PC-3 (cell line): ENCODE measurements at regions not wholly inside any gene's neighbourhood (a gene's known extent, or its start where the extent isn't known, plus 50 kb on each side); places are given as distances from the start of the nearest gene placed in this dataset.

Experiments
- ATAC-seq: fragments of 200-7000 bp; cut with Tn5 transposase; 2 replicates; pipeline ENCODE4 v1.9.1; 2020; ENCODE audit warnings: mild to moderate bottlenecking, moderate library complexity
- BruUV-seq: library from RNA; stranded (reverse); fragments of 400-500 nt; replicated peaks from 2 replicates; lab custom pipeline; 2021; lab: Mats Ljungman, UMichigan
- CTCF ChIA-PET: fragments of 300-600 bp; sonication (Branson Sonifier 250); formaldehyde crosslinking; loops from one replicate; lab custom pipeline; 2022; ENCODE audit warnings: antibody characterized with exemption; lab: Charles Lee
- POLR2A ChIA-PET: fragments of 300-600 bp; sonication (Branson Sonifier 250); formaldehyde crosslinking; loops from one replicate; lab custom pipeline; 2022; ENCODE audit warnings: antibody characterized with exemption; ENCODE audit not compliant: unreplicated experiment; lab: Charles Lee
- DNase-seq: peaks from one replicate; pipeline ENCODE4 v3.0.0-alpha.2; 2015
- H2AFZ ChIP-seq: fragments of 300-600 bp; sonication (generic); 2 replicates; pipeline ENCODE4 v1.6.0; 2016; ENCODE audit warnings: antibody characterized with exemption, low read length
- H3F3A ChIP-seq: fragments of 300-600 bp; sonication (generic); one replicate; pipeline ENCODE4 v1.6.0; 2017; ENCODE audit warnings: antibody characterized with exemption, low read length, control low read depth, mild to moderate bottlenecking; ENCODE audit not compliant: unreplicated experiment
- H3K27ac ChIP-seq: fragments of 300-600 bp; sonication (generic); 2 replicates; pipeline ENCODE4 v1.5.1; 2016; ENCODE audit warnings: mild to moderate bottlenecking, low read length
- H3K27me3 ChIP-seq: fragments of 300-600 bp; sonication (generic); 2 replicates; pipeline ENCODE4 v1.6.1; 2016; ENCODE audit warnings: low read length, mixed read lengths
- H3K36me3 ChIP-seq: fragments of 300-600 bp; sonication (generic); 2 replicates; pipeline ENCODE4 v1.6.1; 2016; ENCODE audit warnings: low read depth, mixed run types, low read length, mixed read lengths
- H3K4me1 ChIP-seq: fragments of 300-600 bp; sonication (generic); 2 replicates; pipeline ENCODE4 v1.5.1; 2016; ENCODE audit warnings: low read length; ENCODE audit not compliant: insufficient read depth
- H3K4me2 ChIP-seq: fragments of 300-600 bp; sonication (generic); 2 replicates; pipeline ENCODE4 v1.6.0; 2016; ENCODE audit warnings: low read length
- H3K4me3 ChIP-seq: fragments of 300-600 bp; sonication (generic); 2 replicates; pipeline ENCODE4 v1.5.1; 2016; ENCODE audit warnings: mild to moderate bottlenecking, low read length, mixed read lengths
- H3K79me2 ChIP-seq: fragments of 300-600 bp; sonication (generic); 2 replicates; pipeline ENCODE4 v1.6.1; 2017; ENCODE audit warnings: low read length, mixed read lengths
- H3K9ac ChIP-seq: fragments of 300-600 bp; sonication (generic); 2 replicates; pipeline ENCODE4 v1.6.0; 2016; ENCODE audit warnings: mild to moderate bottlenecking, low read length
- H3K9me2 ChIP-seq: fragments of 300-600 bp; sonication (generic); replicated peaks from 2 replicates; pipeline ENCODE4 v1.6.1; 2016; ENCODE audit warnings: mixed run types, low read length, mixed read lengths
- H3K9me3 ChIP-seq: fragments of 300-600 bp; sonication (generic); 2 replicates; pipeline ENCODE4 v1.6.1; 2016; ENCODE audit warnings: low read length, mixed read lengths
- H4K20me1 ChIP-seq: fragments of 300-600 bp; sonication (generic); 2 replicates; pipeline ENCODE4 v1.6.1; 2016; ENCODE audit warnings: low read length, mixed read lengths
- CTCF ChIP-seq: fragments of 300-600 bp; sonication (generic); conservative IDR thresholded peaks from 2 replicates; pipeline ENCODE4 v1.5.1; 2017; ENCODE audit warnings: antibody characterized with exemption, low read depth, mild to moderate bottlenecking, low read length
- EZH2 ChIP-seq: fragments of 300-600 bp; sonication (generic); IDR thresholded peaks from one replicate; pipeline ENCODE4 v1.6.1; 2017; ENCODE audit warnings: antibody characterized with exemption, mild to moderate bottlenecking, low read length; ENCODE audit not compliant: unreplicated experiment
- EZH2phosphoT487 ChIP-seq: fragments of 300-600 bp; sonication (generic); IDR thresholded peaks from 2 replicates; pipeline ENCODE4 v1.6.1; 2018; ENCODE audit warnings: mild to moderate bottlenecking, antibody characterized with exemption, low read length, borderline replicate concordance
- intact Hi-C: fragments of 100-400 bp; cut with micrococcal nuclease; formaldehyde crosslinking; loops from 2 replicates; pipeline ENCODE4 v1.9.0; 2023

GRCh38 chr11:127252321-127252720, 251.8 kb upstream of the KIRREL3 start:
- no peak for TF ChIP-seq EZH2
- TF ChIP-seq EZH2phosphoT487: no peak
- no peak for TF ChIP-seq CTCF
- CTCF ChIA-PET: no interaction called here
- no peaks in the 10 kb centered on the region for H3K9me2 ChIP-seq
- H3K79me2 ChIP-seq: no peaks in the 10 kb centered on the region
- no peak for ATAC-seq
- no peaks in the 10 kb centered on the region for H3K4me1 ChIP-seq
- H4K20me1 ChIP-seq: no peaks in the 10 kb centered on the region
- no peak overlapping the region for H3K4me3 ChIP-seq
- no peak overlapping the region for H3K9ac ChIP-seq
- no peak overlapping the region for H3K27ac ChIP-seq
- no peak overlapping the region for H3K4me2 ChIP-seq
- intact Hi-C loops: no loop called here
- no peak for DNase-seq
- POLR2A ChIA-PET: no interaction called here
- no TSS peak for BruUV-seq
- no peaks in the 10 kb centered on the region for H3K9me3 ChIP-seq
- 0 out of 2 replicates have a peak, but pooled peaks cover 10% of the 10 kb centered on the region for H3K27me3 ChIP-seq
- H3K36me3 ChIP-seq: no peaks in the 10 kb centered on the region
- no peak overlapping the region for H2AFZ ChIP-seq
- H3F3A ChIP-seq: no peaks in the 10 kb centered on the region

GRCh38 chr11:127249576-127249975, 249.0 kb upstream of the KIRREL3 start:
- intact Hi-C loops: no loop called here
- no peaks in the 10 kb centered on the region for H3K36me3 ChIP-seq
- 0 out of 2 replicates have a peak, but pooled peaks cover 10% of the 10 kb centered on the region for H3K27me3 ChIP-seq
- POLR2A ChIA-PET: no interaction called here
- H3F3A ChIP-seq: no peaks in the 10 kb centered on the region
- no peaks in the 10 kb centered on the region for H3K4me1 ChIP-seq
- no peaks in the 10 kb centered on the region for H3K79me2 ChIP-seq
- no peak overlapping the region for H3K4me2 ChIP-seq
- no peak overlapping the region for H3K9ac ChIP-seq
- H2AFZ ChIP-seq: no peak overlapping the region
- CTCF ChIA-PET: no interaction called here
- no TSS peak for BruUV-seq
- H4K20me1 ChIP-seq: no peaks in the 10 kb centered on the region
- ATAC-seq (no peak), DNase-seq (no peak)
- no peak overlapping the region for H3K27ac ChIP-seq
- TF ChIP-seq CTCF: no peak
- TF ChIP-seq EZH2phosphoT487: no peak
- no peak for TF ChIP-seq EZH2
- no peak overlapping the region for H3K4me3 ChIP-seq
- H3K9me2 ChIP-seq: no peaks in the 10 kb centered on the region
- H3K9me3 ChIP-seq: no peaks in the 10 kb centered on the region

GRCh38 chr11:127248476-127248875, 247.9 kb upstream of the KIRREL3 start:
- H3K27me3 ChIP-seq: peaks cover 14% of the 10 kb centered on the region; the same call in 1 of the 2 replicates
- H3K79me2 ChIP-seq: no peaks in the 10 kb centered on the region
- no peaks in the 10 kb centered on the region for H3K9me2 ChIP-seq
- no peak for ATAC-seq
- H3K4me3 ChIP-seq: no peak overlapping the region
- BruUV-seq: no TSS peak
- no peak overlapping the region for H2AFZ ChIP-seq
- intact Hi-C loops: no loop called here
- CTCF ChIA-PET: no interaction called here
- H3K9me3 ChIP-seq: no peaks in the 10 kb centered on the region
- no peak overlapping the region for H3K4me2 ChIP-seq
- H3K4me1 ChIP-seq: no peaks in the 10 kb centered on the region
- no peak for DNase-seq
- no peaks in the 10 kb centered on the region for H3K36me3 ChIP-seq
- POLR2A ChIA-PET: no interaction called here
- no peaks in the 10 kb centered on the region for H3F3A ChIP-seq
- no peak overlapping the region for H3K9ac ChIP-seq
- no peaks in the 10 kb centered on the region for H4K20me1 ChIP-seq
- no peak for TF ChIP-seq CTCF
- TF ChIP-seq EZH2: no peak
- no peak for TF ChIP-seq EZH2phosphoT487
- no peak overlapping the region for H3K27ac ChIP-seq
